SJCRH30 (cell line): ENCODE measurements at regions not wholly inside any gene's neighbourhood (a gene's known extent, or its start where the extent isn't known, plus 50 kb on each side); places are given as distances from the start of the nearest gene placed in this dataset.

ENCODE experiments used
- DNase-seq, 2 experiments: peaks; one replicate each; pipeline ENCODE4 v3.0.0-alpha.2; 2015 to 2020
- H3K27ac ChIP-seq: fragments of 250-450 bp; sonication (Bioruptor Pico); 2 replicates; pipeline ENCODE4 v1.5.1; 2020; ENCODE audit warnings: mild to moderate bottlenecking, moderate library complexity
- H3K27me3 ChIP-seq: fragments of 250-450 bp; sonication (Bioruptor Pico); 2 replicates; pipeline ENCODE4 v1.5.1; 2020; ENCODE audit warnings: mild to moderate bottlenecking, moderate library complexity
- H3K36me3 ChIP-seq: fragments of 250-450 bp; sonication (Bioruptor Pico); 2 replicates; pipeline ENCODE4 v1.5.1; 2020; ENCODE audit warnings: mild to moderate bottlenecking, moderate library complexity
- H3K4me1 ChIP-seq: fragments of 250-450 bp; sonication (Bioruptor Pico); 2 replicates; pipeline ENCODE4 v1.5.1; 2020; ENCODE audit warnings: mild to moderate bottlenecking, moderate library complexity
- H3K4me3 ChIP-seq: fragments of 250-450 bp; sonication (Bioruptor Pico); 2 replicates; pipeline ENCODE4 v1.5.1; 2020; ENCODE audit warnings: mild to moderate bottlenecking, moderate library complexity
- H3K9me3 ChIP-seq: fragments of 250-450 bp; sonication (Bioruptor Pico); replicated peaks from 2 replicates; pipeline ENCODE4 v1.5.1; 2020; ENCODE audit warnings: mild to moderate bottlenecking, moderate library complexity

- Histone ChIP-seq H3K27ac (no peak overlapping the region), H3K9me3 (no peaks in the 10 kb centered on the region), H3K36me3 (peaks cover 13% of the 10 kb centered on the region), H3K4me1 (no peaks in the 10 kb centered on the region), H3K27me3 (no peaks in the 10 kb centered on the region), H3K4me3 (no peak overlapping the region)
- DNase-seq: no peak
These were observed 99.1 kb upstream of the TMEM168 start for GRCh38 chr7:112889268-112889667.

GRCh38 chr7:112888781-112889180 is 98.6 kb upstream of the TMEM168 start:
- H3K27me3 ChIP-seq: no peaks in the 10 kb centered on the region

GRCh38 chr7:112887976-112888375 is 97.8 kb upstream of the TMEM168 start:
- Histone ChIP-seq H3K36me3 (peaks cover 5% of the 10 kb centered on the region; the same call in 1 of the 2 replicates), H3K27me3 (no peaks in the 10 kb centered on the region), H3K9me3 (no peaks in the 10 kb centered on the region), H3K4me3 (no peak overlapping the region), H3K27ac (no peak overlapping the region), H3K4me1 (no peaks in the 10 kb centered on the region)
- DNase-seq: no peak

More at GRCh38 chr7:112888781-112889180, 98.6 kb upstream of the TMEM168 start:
- DNase-seq: no peak
- Histone ChIP-seq H3K4me3 (no peak overlapping the region), H3K9me3 (no peaks in the 10 kb centered on the region), H3K4me1 (no peaks in the 10 kb centered on the region), H3K27ac (no peak overlapping the region), H3K36me3 (peaks cover 9% of the 10 kb centered on the region)

GRCh38 chr7:112887337-112887736 is 97.1 kb upstream of the TMEM168 start:
- no peaks in the 10 kb centered on the region for H3K4me1 ChIP-seq
- H3K27me3 ChIP-seq: no peaks in the 10 kb centered on the region

GRCh38 chr7:112886208-112886607 is 96.0 kb upstream of the TMEM168 start:
- H3K27me3 ChIP-seq: no peaks in the 10 kb centered on the region
- H3K4me1 ChIP-seq: peaks cover 1% of the 10 kb centered on the region; the same call in 1 of the 2 replicates
- no peaks in the 10 kb centered on the region for H3K9me3 ChIP-seq
- no peak overlapping the region for H3K4me3 ChIP-seq
- 0 out of 2 replicates have a peak, but pooled peaks cover 2% of the 10 kb centered on the region for H3K36me3 ChIP-seq
- H3K27ac ChIP-seq: no peak overlapping the region
- DNase-seq: no peak

More at GRCh38 chr7:112887337-112887736, 97.1 kb upstream of the TMEM168 start:
- Histone ChIP-seq H3K4me3 (no peak overlapping the region), H3K36me3 (0 out of 2 replicates have a peak, but pooled peaks cover 2% of the 10 kb centered on the region), H3K27ac (no peak overlapping the region), H3K9me3 (no peaks in the 10 kb centered on the region)
- DNase-seq: no peak

GRCh38 chr7:112882991-112883390 is 92.8 kb upstream of the TMEM168 start:
- no peak for DNase-seq
- no peak overlapping the region for H3K27ac ChIP-seq

GRCh38 chr7:112882511-112882910 is 92.3 kb upstream of the TMEM168 start:
- Histone ChIP-seq H3K4me1 (peaks cover 7% of the 10 kb centered on the region; the same call in 1 of the 2 replicates), H3K27ac (no peak overlapping the region), H3K36me3 (0 out of 2 replicates have a peak, but pooled peaks cover 2% of the 10 kb centered on the region), H3K9me3 (no peaks in the 10 kb centered on the region), H3K27me3 (no peaks in the 10 kb centered on the region), H3K4me3 (no peak overlapping the region)
- DNase-seq: no peak

More at GRCh38 chr7:112882991-112883390, 92.8 kb upstream of the TMEM168 start:
- peaks cover 7% of the 10 kb centered on the region; the same call in 1 of the 2 replicates for H3K4me1 ChIP-seq
- no peaks in the 10 kb centered on the region for H3K27me3 ChIP-seq
- no peak overlapping the region for H3K4me3 ChIP-seq
- H3K9me3 ChIP-seq: no peaks in the 10 kb centered on the region
- 0 out of 2 replicates have a peak, but pooled peaks cover 2% of the 10 kb centered on the region for H3K36me3 ChIP-seq

GRCh38 chr7:112882022-112882421 is 91.8 kb upstream of the TMEM168 start:
- peaks cover 7% of the 10 kb centered on the region; the same call in 1 of the 2 replicates for H3K4me1 ChIP-seq
- peaks cover 5% of the 10 kb centered on the region; the same call in 1 of the 2 replicates for H3K36me3 ChIP-seq
- no peak overlapping the region for H3K4me3 ChIP-seq
- no peak overlapping the region for H3K27ac ChIP-seq
- no peak for DNase-seq
- H3K9me3 ChIP-seq: no peaks in the 10 kb centered on the region
- no peaks in the 10 kb centered on the region for H3K27me3 ChIP-seq

- peak; percentile 87 to 90 for DNase-seq
- Histone ChIP-seq H3K4me3 (no peak overlapping the region), H3K9me3 (no peaks in the 10 kb centered on the region), H3K27me3 (no peaks in the 10 kb centered on the region), H3K36me3 (peaks cover 4% of the 10 kb centered on the region; the same call in 1 of the 2 replicates), H3K4me1 (peaks cover 7% of the 10 kb centered on the region; the same call in 1 of the 2 replicates), H3K27ac (no peak overlapping the region; the same call in 1 of the 2 replicates)
These were observed 90.7 kb upstream of the TMEM168 start for GRCh38 chr7:112880818-112881418.

GRCh38 chr7:112877691-112878460 is 87.7 kb upstream of the TMEM168 start:
- Histone ChIP-seq H3K36me3 (peaks cover 4% of the 10 kb centered on the region; the same call in 1 of the 2 replicates), H3K27me3 (no peaks in the 10 kb centered on the region), H3K4me3 (no peak overlapping the region), H3K4me1 (peaks cover 7% of the 10 kb centered on the region; the same call in 1 of the 2 replicates), H3K9me3 (no peaks in the 10 kb centered on the region; the same call in 1 of the 2 replicates), H3K27ac (no peak overlapping the region)
- DNase-seq: no peak

- Histone ChIP-seq H3K27me3 (no peaks in the 10 kb centered on the region), H3K4me3 (no peak overlapping the region), H3K27ac (no peak overlapping the region), H3K36me3 (peaks cover 4% of the 10 kb centered on the region; the same call in 1 of the 2 replicates), H3K4me1 (peaks cover 7% of the 10 kb centered on the region; the same call in 1 of the 2 replicates), H3K9me3 (no peaks in the 10 kb centered on the region; the same call in 1 of the 2 replicates)
- DNase-seq: no peak
These were observed 86.7 kb upstream of the TMEM168 start for GRCh38 chr7:112876877-112877276.

- Histone ChIP-seq H3K4me3 (no peak overlapping the region), H3K27me3 (no peaks in the 10 kb centered on the region), H3K9me3 (no peaks in the 10 kb centered on the region; the same call in 1 of the 2 replicates), H3K36me3 (peaks cover 4% of the 10 kb centered on the region; the same call in 1 of the 2 replicates), H3K27ac (no peak overlapping the region), H3K4me1 (no peaks in the 10 kb centered on the region)
- no peak for DNase-seq
These were observed 84.7 kb upstream of the TMEM168 start for GRCh38 chr7:112874909-112875308.

- peaks cover 4% of the 10 kb centered on the region; the same call in 1 of the 2 replicates for H3K36me3 ChIP-seq
These were observed 83.8 kb upstream of the TMEM168 start for GRCh38 chr7:112873831-112874553.

GRCh38 chr7:112869111-112869774 is 79.0 kb upstream of the TMEM168 start:
- H3K4me3 ChIP-seq: no peak overlapping the region
- 0 out of 2 replicates have a peak, but pooled peaks cover 4% of the 10 kb centered on the region for H3K36me3 ChIP-seq
- H3K27ac ChIP-seq: no peak overlapping the region
- H3K4me1 ChIP-seq: no peaks in the 10 kb centered on the region
- DNase-seq: peak; percentile 27 to 51
- no peaks in the 10 kb centered on the region; the same call in 1 of the 2 replicates for H3K9me3 ChIP-seq
- no peaks in the 10 kb centered on the region for H3K27me3 ChIP-seq

More at GRCh38 chr7:112873831-112874553, 83.8 kb upstream of the TMEM168 start:
- no peak overlapping the region for H3K4me3 ChIP-seq
- DNase-seq: no peak
- no peak overlapping the region for H3K27ac ChIP-seq
- H3K9me3 ChIP-seq: no peaks in the 10 kb centered on the region; the same call in 1 of the 2 replicates
- no peaks in the 10 kb centered on the region for H3K27me3 ChIP-seq
- no peaks in the 10 kb centered on the region for H3K4me1 ChIP-seq
